ENCODE measurements at regions not wholly inside any gene's neighbourhood (a gene's known extent, or its start where the extent isn't known, plus 50 kb on each side); places are given as distances from the start of the nearest gene placed in this dataset.
"Not testable (repeated sequence)": the region's sequence is repeated elsewhere in the genome, so short reads cannot be mapped to it uniquely, and the experiment has no call there.

- CTCF ChIA-PET: no interaction called here
- Histone ChIP-seq H3K9me2 (replicated peaks; ENCODE audit: low read length) (no peaks in the 10 kb centered on the region), H3K9ac (ENCODE audit: low read length) (no peak overlapping the region), H3K36me3 (ENCODE audit: low read depth, low read length) (no peaks in the 10 kb centered on the region), H3K9me3 (ENCODE audit: low read length) (0 out of 2 replicates have a peak, but pooled peaks cover 4% of the 10 kb centered on the region), H3K4me2 (ENCODE audit: low read length) (no peak overlapping the region), H3K27me3 (ENCODE audit: low read length) (no peaks in the 10 kb centered on the region), H3K4me1 (ENCODE audit: insufficient read depth, low read length) (no peaks in the 10 kb centered on the region), H3K4me3 (ENCODE audit: low read length) (no peak overlapping the region), H3F3A (ENCODE audit: low read length, unreplicated experiment) (no peaks in the 10 kb centered on the region), H4K20me1 (ENCODE audit: low read length) (no peaks in the 10 kb centered on the region), H3K79me2 (ENCODE audit: low read length) (no peaks in the 10 kb centered on the region), H3K27ac (ENCODE audit: low read length) (no peak overlapping the region), H2AFZ (ENCODE audit: low read length) (no peak overlapping the region)
- ATAC-seq (no peak), DNase-seq (no peak)
- POLR2A ChIA-PET (ENCODE audit: unreplicated experiment): no interaction called here
- TF ChIP-seq EZH2 (IDR thresholded peaks at IDR 0.05; ENCODE audit: low read length, unreplicated experiment) (no peak), EZH2phosphoT487 (IDR thresholded peaks at IDR 0.05; ENCODE audit: borderline replicate concordance, low read length) (no peak), CTCF (conservative IDR thresholded peaks at IDR 0.05; ENCODE audit: low read depth, low read length) (no peak)
- intact Hi-C loops (cut with micrococcal nuclease): no loop called here
- BruUV-seq (replicated peaks): no TSS peak
These were observed 110.2 kb downstream of the PSMG1 start for GRCh38 chr21:39073063-39073462.

GRCh38 chr21:39072468-39072867 lies 110.8 kb downstream of the PSMG1 start:
- CTCF ChIA-PET: no interaction called here
- no peak for DNase-seq
- Histone ChIP-seq H3K36me3 (ENCODE audit: low read depth, low read length) (no peaks in the 10 kb centered on the region), H3K4me3 (ENCODE audit: low read length) (no peak overlapping the region), H3K4me1 (ENCODE audit: insufficient read depth, low read length) (no peaks in the 10 kb centered on the region), H3K9me2 (replicated peaks; ENCODE audit: low read length) (no peaks in the 10 kb centered on the region), H3K4me2 (ENCODE audit: low read length) (no peak overlapping the region), H3F3A (ENCODE audit: low read length, unreplicated experiment) (no peaks in the 10 kb centered on the region), H2AFZ (ENCODE audit: low read length) (no peak overlapping the region), H3K27me3 (ENCODE audit: low read length) (no peaks in the 10 kb centered on the region), H3K9ac (ENCODE audit: low read length) (no peak overlapping the region), H3K79me2 (ENCODE audit: low read length) (no peaks in the 10 kb centered on the region), H3K9me3 (ENCODE audit: low read length) (0 out of 2 replicates have a peak, but pooled peaks cover 4% of the 10 kb centered on the region), H4K20me1 (ENCODE audit: low read length) (no peaks in the 10 kb centered on the region), H3K27ac (ENCODE audit: low read length) (no peak overlapping the region)
- no peak for TF ChIP-seq EZH2 (IDR thresholded peaks at IDR 0.05; ENCODE audit: low read length, unreplicated experiment)
- TF ChIP-seq EZH2phosphoT487 (IDR thresholded peaks at IDR 0.05; ENCODE audit: borderline replicate concordance, low read length): no peak
- no peak for TF ChIP-seq CTCF (conservative IDR thresholded peaks at IDR 0.05; ENCODE audit: low read depth, low read length)
- BruUV-seq (replicated peaks): no TSS peak
- POLR2A ChIA-PET (ENCODE audit: unreplicated experiment): no interaction called here
- intact Hi-C loops (cut with micrococcal nuclease): no loop called here
- no peak for ATAC-seq

- intact Hi-C loops (cut with micrococcal nuclease): no loop called here
- H2AFZ ChIP-seq (ENCODE audit: low read length): no peak overlapping the region
- CTCF ChIA-PET: no interaction called here
- POLR2A ChIA-PET (ENCODE audit: unreplicated experiment): interaction anchor here (0.6 kb wide), 1 partner anchor 572 kb away, joined by 4 read pairs; no protein-coding TSS in a partner anchor
- H3K36me3 ChIP-seq (ENCODE audit: low read depth, low read length): no peaks in the 10 kb centered on the region
- no peak for ATAC-seq
- no peaks in the 10 kb centered on the region for H3K79me2 ChIP-seq (ENCODE audit: low read length)
- no peak overlapping the region for H3K9ac ChIP-seq (ENCODE audit: low read length)
- no peaks in the 10 kb centered on the region for H3F3A ChIP-seq (ENCODE audit: low read length, unreplicated experiment)
- peak; percentile 10 for DNase-seq
- H3K27me3 ChIP-seq (ENCODE audit: low read length): no peaks in the 10 kb centered on the region
- no peaks in the 10 kb centered on the region for H3K4me1 ChIP-seq (ENCODE audit: insufficient read depth, low read length)
- 0 out of 2 replicates have a peak, but pooled peaks cover 4% of the 10 kb centered on the region for H3K9me3 ChIP-seq (ENCODE audit: low read length)
- no peak overlapping the region for H3K4me3 ChIP-seq (ENCODE audit: low read length)
- H3K9me2 ChIP-seq (replicated peaks; ENCODE audit: low read length): no peaks in the 10 kb centered on the region
- no peak overlapping the region for H3K4me2 ChIP-seq (ENCODE audit: low read length)
- TF ChIP-seq EZH2phosphoT487 (IDR thresholded peaks at IDR 0.05; ENCODE audit: borderline replicate concordance, low read length) (no peak), EZH2 (IDR thresholded peaks at IDR 0.05; ENCODE audit: low read length, unreplicated experiment) (no peak), CTCF (conservative IDR thresholded peaks at IDR 0.05; ENCODE audit: low read depth, low read length) (no peak)
- no TSS peak for BruUV-seq (replicated peaks)
- H3K27ac ChIP-seq (ENCODE audit: low read length): no peak overlapping the region
- no peaks in the 10 kb centered on the region for H4K20me1 ChIP-seq (ENCODE audit: low read length)
These were observed 111.5 kb downstream of the PSMG1 start for GRCh38 chr21:39071623-39072214.

GRCh38 chr21:39069856-39070255 lies 113.4 kb downstream of the PSMG1 start:
- H3K79me2 ChIP-seq (ENCODE audit: low read length); BruUV-seq (replicated peaks); H3K9ac ChIP-seq (ENCODE audit: low read length); H2AFZ ChIP-seq (ENCODE audit: low read length); H3K9me2 ChIP-seq (replicated peaks; ENCODE audit: low read length); ATAC-seq; POLR2A ChIA-PET (ENCODE audit: unreplicated experiment); H3K27ac ChIP-seq (ENCODE audit: low read length); intact Hi-C loops (cut with micrococcal nuclease); H3K27me3 ChIP-seq (ENCODE audit: low read length); H3K4me3 ChIP-seq (ENCODE audit: low read length); H3K4me1 ChIP-seq (ENCODE audit: insufficient read depth, low read length); H3K36me3 ChIP-seq (ENCODE audit: low read depth, low read length); H3F3A ChIP-seq (ENCODE audit: low read length, unreplicated experiment); DNase-seq; CTCF ChIA-PET; H3K9me3 ChIP-seq (ENCODE audit: low read length); H3K4me2 ChIP-seq (ENCODE audit: low read length); H4K20me1 ChIP-seq (ENCODE audit: low read length): not testable (repeated sequence)
